Neural cell (in vitro differentiated cells): ENCODE measurements at regions not wholly inside any gene's neighbourhood (a gene's known extent, or its start where the extent isn't known, plus 50 kb on each side); places are given as distances from the start of the nearest gene placed in this dataset.

Experiments
- H2AFZ ChIP-seq: fragments of 200-600, 300-800 bp; sonication (generic), shearing (Covaris generic); 2 replicates; pipeline ENCODE4 v1.6.0; 2014; ENCODE audit warnings: low read depth, mild to moderate bottlenecking, antibody characterized with exemption, low read length, moderate library complexity
- H3F3A ChIP-seq: fragments of 200-600 bp; shearing (Covaris generic); 2 replicates; pipeline ENCODE4 v1.6.1; 2016; ENCODE audit warnings: mild to moderate bottlenecking, moderate library complexity, mixed read lengths, antibody characterized with exemption, low read length; ENCODE audit not compliant: insufficient read depth, poor library complexity, severe bottlenecking
- H3K27ac ChIP-seq: fragments of 200-600, 300-800 bp; sonication (generic), shearing (Covaris generic); 2 replicates; pipeline ENCODE4 v1.5.1; 2014; ENCODE audit warnings: mild to moderate bottlenecking, low read length, moderate library complexity
- H3K27me3 ChIP-seq: fragments of 300-800, 200-600 bp; sonication (generic), shearing (Covaris generic); 2 replicates; pipeline ENCODE4 v1.6.0; 2014; ENCODE audit warnings: mild to moderate bottlenecking, low read depth, low read length, moderate library complexity; ENCODE audit not compliant: insufficient read depth
- H3K36me3 ChIP-seq: fragments of 300-800, 200-600 bp; sonication (generic), shearing (Covaris generic); 2 replicates; pipeline ENCODE4 v1.5.1; 2014; ENCODE audit warnings: mild to moderate bottlenecking, antibody characterized with exemption, low read length, moderate library complexity; ENCODE audit not compliant: insufficient read depth
- H3K4me2 ChIP-seq: fragments of 300-800, 200-600 bp; sonication (generic), shearing (Covaris generic); 2 replicates; pipeline ENCODE4 v1.6.0; 2014; ENCODE audit warnings: mild to moderate bottlenecking, low read length
- H3K4me3 ChIP-seq: fragments of 300-800, 200-600 bp; sonication (generic), shearing (Covaris generic); 2 replicates; pipeline ENCODE4 v1.5.1; 2014; ENCODE audit warnings: mild to moderate bottlenecking, low read length, moderate library complexity
- H3K79me2 ChIP-seq: fragments of 200-600 bp; shearing (Covaris generic); replicated peaks from 2 replicates; pipeline ENCODE4 v1.6.0; 2014; ENCODE audit warnings: mild to moderate bottlenecking, low read length, moderate library complexity; ENCODE audit not compliant: insufficient read depth
- H3K9ac ChIP-seq: fragments of 300-800, 200-600 bp; sonication (generic), shearing (Covaris generic); 2 replicates; pipeline ENCODE4 v1.6.1; 2016; ENCODE audit warnings: mild to moderate bottlenecking, low read length, mixed read lengths
- H3K9me2 ChIP-seq: fragments of 200-600 bp; shearing (Covaris generic); 2 replicates; pipeline ENCODE4 v1.6.1; 2016; ENCODE audit warnings: mild to moderate bottlenecking, low read length, mixed read lengths; ENCODE audit not compliant: insufficient read depth
- H3K9me3 ChIP-seq: fragments of 200-600, 300-800 bp; sonication (generic), shearing (Covaris generic); 2 replicates; pipeline ENCODE4 v1.6.1; 2016; ENCODE audit warnings: mild to moderate bottlenecking, mixed run types, low read length, moderate library complexity, mixed read lengths
- H4K20me1 ChIP-seq: fragments of 200-600 bp; shearing (Covaris generic); 2 replicates; pipeline ENCODE4 v1.6.1; 2016; ENCODE audit warnings: mild to moderate bottlenecking, mixed run types; ENCODE audit not compliant: insufficient read depth
- CTCF ChIP-seq: fragments of 450-650 bp; IDR thresholded peaks from 2 replicates; pipeline ENCODE4 v1.5.1; 2014; ENCODE audit warnings: antibody characterized with exemption, mild to moderate bottlenecking, moderate library complexity; ENCODE audit not compliant: poor library complexity, severe bottlenecking
- EP300 ChIP-seq: fragments of 450-650 bp; conservative IDR thresholded peaks from 2 replicates; pipeline ENCODE4 v1.6.1; 2014; ENCODE audit warnings: antibody characterized with exemption, mild to moderate bottlenecking, moderate library complexity; ENCODE audit not compliant: poor library complexity, severe bottlenecking
- EZH2 ChIP-seq: fragments of 200-600, 300-800 bp; shearing (Covaris generic), sonication (generic); IDR thresholded peaks from 2 replicates; pipeline ENCODE4 v1.6.1; 2014; ENCODE audit warnings: antibody characterized with exemption, low read length, borderline replicate concordance, mild to moderate bottlenecking; ENCODE audit not compliant: insufficient read depth, poor library complexity, severe bottlenecking
- MXI1 ChIP-seq: fragments of 450-650 bp; conservative IDR thresholded peaks from 2 replicates; pipeline ENCODE4 v1.6.1; 2014; ENCODE audit warnings: antibody characterized with exemption, mild to moderate bottlenecking; ENCODE audit not compliant: poor library complexity, severe bottlenecking
- POLR2AphosphoS5 ChIP-seq: IDR thresholded peaks from 2 replicates; pipeline ENCODE4 v1.6.1; 2012
- RAD21 ChIP-seq: fragments of 450-650 bp; conservative IDR thresholded peaks from 2 replicates; pipeline ENCODE4 v1.6.1; 2014; ENCODE audit warnings: antibody characterized with exemption, mild to moderate bottlenecking, moderate library complexity
- REST ChIP-seq: IDR thresholded peaks from 2 replicates; pipeline ENCODE4 v1.6.1; 2012; ENCODE audit warnings: borderline replicate concordance
- SMC3 ChIP-seq: fragments of 450-650 bp; conservative IDR thresholded peaks from 2 replicates; pipeline ENCODE4 v1.6.1; 2014; ENCODE audit warnings: antibody characterized with exemption, mild to moderate bottlenecking, moderate library complexity; ENCODE audit not compliant: poor library complexity
- TAF1 ChIP-seq: IDR thresholded peaks from 2 replicates; pipeline ENCODE4 v1.6.1; 2012; ENCODE audit warnings: low read depth

- no peak for TF ChIP-seq SMC3
- no peak for TF ChIP-seq CTCF
- TF ChIP-seq MXI1: no peak
- TF ChIP-seq RAD21: no peak
- TF ChIP-seq EZH2: no peak
- TF ChIP-seq REST: no peak
- TF ChIP-seq EP300: no peak
- TF ChIP-seq TAF1: no peak
- no peak for TF ChIP-seq POLR2AphosphoS5
- Histone ChIP-seq H3K9me2 (no peaks in the 10 kb centered on the region), H3K4me3 (no peak overlapping the region), H3K27ac (no peak overlapping the region), H2AFZ (no peak overlapping the region), H3K27me3 (no peaks in the 10 kb centered on the region), H4K20me1 (no peaks in the 10 kb centered on the region), H3K9me3 (no peaks in the 10 kb centered on the region), H3K36me3 (no peaks in the 10 kb centered on the region), H3K9ac (no peak overlapping the region), H3K79me2 (no peaks in the 10 kb centered on the region), H3K4me2 (no peak overlapping the region), H3F3A (no peaks in the 10 kb centered on the region)
Observed at GRCh38 chr9:81379655-81380054, 309.7 kb downstream of the TLE1 start.

DNA sequence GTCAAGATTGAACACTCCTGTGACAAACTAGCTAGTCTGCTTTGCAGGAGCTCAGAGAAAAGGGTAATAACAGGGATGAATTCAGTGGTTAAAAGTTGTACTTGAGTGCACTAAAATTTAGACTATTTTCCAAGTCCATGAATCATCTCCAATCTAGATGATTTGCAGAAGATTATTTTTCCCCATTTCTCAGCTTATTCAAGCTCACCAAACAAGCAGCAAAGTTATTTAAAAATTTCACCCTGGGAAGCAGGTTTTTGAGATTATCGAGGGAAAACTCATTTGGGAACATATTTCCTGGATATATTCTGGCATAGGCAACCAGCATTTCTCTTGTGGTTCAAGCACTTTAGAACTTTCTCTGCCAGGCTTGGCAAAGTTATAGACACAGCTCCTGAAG lies 311.4 kb downstream of the TLE1 start:
- no peak for TF ChIP-seq REST
- TF ChIP-seq EP300: no peak
- no peak for TF ChIP-seq EZH2
- TF ChIP-seq MXI1: no peak
- no peak for TF ChIP-seq TAF1
- TF ChIP-seq POLR2AphosphoS5: no peak
- no peak for TF ChIP-seq CTCF
- H3K4me2 ChIP-seq: no peak overlapping the region

More for the DNA sequence above, 311.4 kb downstream of the TLE1 start:
- Histone ChIP-seq H4K20me1 (no peaks in the 10 kb centered on the region), H3K27me3 (no peaks in the 10 kb centered on the region), H3K9ac (no peak overlapping the region), H2AFZ (no peak overlapping the region), H3F3A (no peaks in the 10 kb centered on the region), H3K27ac (no peak overlapping the region), H3K9me2 (no peaks in the 10 kb centered on the region), H3K4me3 (no peak overlapping the region), H3K79me2 (no peaks in the 10 kb centered on the region), H3K36me3 (no peaks in the 10 kb centered on the region), H3K9me3 (no peaks in the 10 kb centered on the region)
